H1 (cell line): ENCODE measurements at regions not wholly inside any gene's neighbourhood (a gene's known extent, or its start where the extent isn't known, plus 50 kb on each side); places are given as distances from the start of the nearest gene placed in this dataset.

Experiments used
- CTCF ChIA-PET: fragments of 300-600 bp; sonication (Branson Sonifier 250); formaldehyde crosslinking; loops from one replicate; lab custom pipeline; 2021; ENCODE audit not compliant: partially characterized antibody; lab: Charles Lee
- POLR2A ChIA-PET: fragments of 300-600 bp; sonication (Branson Sonifier 250); formaldehyde crosslinking; loops from one replicate; lab custom pipeline; 2021; ENCODE audit warnings: inconsistent platforms; ENCODE audit not compliant: partially characterized antibody; lab: Charles Lee
- DNase-seq, 2 experiments: peaks; one replicate each; pipeline versions ENCODE4 v3.0.0 to v3.0.0-alpha.2; 2010 to 2022; ENCODE audit warnings: low spot score in 2 of 2, low read depth in 1 of 2, mixed read lengths in 1 of 2
- FAIRE-seq: peaks from 2 replicates; lab custom pipeline; 2011; peaks lifted over from hg19 to GRCh38; lab: Jason Lieb, UNC
- H2AFZ ChIP-seq: 2 replicates; pipeline ENCODE4 v1.8.1; 2012; ENCODE audit warnings: low read length, inconsistent platforms
- H2AK5ac ChIP-seq: 2 replicates; pipeline ENCODE4 v1.6.1; 2013; ENCODE audit warnings: low read depth, low read length
- H2BK120ac ChIP-seq: replicated peaks from 2 replicates; pipeline ENCODE3; 2013; ENCODE audit warnings: low read depth, low read length, inconsistent platforms
- H2BK12ac ChIP-seq: 2 replicates; pipeline ENCODE4 v1.6.1; 2013; ENCODE audit warnings: low read depth, low read length
- H2BK15ac ChIP-seq: 2 replicates; pipeline ENCODE4 v1.6.1; 2013; ENCODE audit warnings: low read length
- H2BK20ac ChIP-seq: 2 replicates; pipeline ENCODE4 v1.6.1; 2013; ENCODE audit warnings: low read length
- H2BK5ac ChIP-seq: 2 replicates; pipeline ENCODE4 v1.6.1; 2013; ENCODE audit warnings: low read depth, low read length
- H3K14ac ChIP-seq: 2 replicates; pipeline ENCODE4 v1.6.1; 2013; ENCODE audit warnings: inconsistent platforms; ENCODE audit not compliant: insufficient read length
- H3K18ac ChIP-seq: 2 replicates; pipeline ENCODE4 v1.6.1; 2013; ENCODE audit warnings: low read length; ENCODE audit errors: extremely low read depth
- H3K23ac ChIP-seq: 2 replicates; pipeline ENCODE4 v1.6.1; 2013; ENCODE audit warnings: inconsistent platforms; ENCODE audit not compliant: insufficient read length
- H3K23me2 ChIP-seq: 2 replicates; pipeline ENCODE4 v1.6.1; 2013; ENCODE audit warnings: low read depth, low read length
- H3K27ac ChIP-seq: 2 replicates; pipeline ENCODE4 v1.6.1; 2011; ENCODE audit warnings: low read depth, low read length, inconsistent platforms
- H3K27me3 ChIP-seq, 4 experiments: replicated peaks in 1 of 4; 1 replicate in 1 of 4; 2 replicates in 3 of 4; pipeline versions ENCODE4 v1.6.1 to v1.8.1; 2011 to 2013; ENCODE audit warnings: low read length in 3 of 4, mild to moderate bottlenecking in 3 of 4, inconsistent platforms in 2 of 4, mixed read lengths in 2 of 4, moderate library complexity in 1 of 4; ENCODE audit not compliant: control insufficient read depth in 3 of 4, insufficient read depth in 3 of 4; ENCODE audit errors: extremely low read depth in 1 of 4
- H3K36me3 ChIP-seq, 4 experiments: 2 replicates each; pipeline versions ENCODE4 v1.6.1 to v1.8.1; 2011 to 2013; ENCODE audit warnings: mild to moderate bottlenecking in 4 of 4, low read length in 3 of 4, moderate library complexity in 2 of 4, control low read depth in 1 of 4, inconsistent platforms in 1 of 4; ENCODE audit not compliant: insufficient read depth in 4 of 4, control insufficient read depth in 2 of 4
- H3K4ac ChIP-seq: replicated peaks from 2 replicates; pipeline ENCODE3; 2013; ENCODE audit warnings: low read length, low read depth, mixed read lengths, inconsistent platforms; ENCODE audit not compliant: insufficient read length
- H3K4me1 ChIP-seq, 4 experiments: replicated peaks in 1 of 4; 1 replicate in 1 of 4; 2 replicates in 3 of 4; pipeline versions ENCODE4 v1.6.1 to v1.8.1; 2011 to 2013; ENCODE audit warnings: low read length in 3 of 4, inconsistent platforms in 2 of 4, mixed read lengths in 1 of 4; ENCODE audit not compliant: insufficient read depth in 4 of 4, control insufficient read depth in 3 of 4
- H3K4me2 ChIP-seq, 2 experiments: 2 replicates each; pipeline versions ENCODE4 v1.6.1 to v1.8.1; 2011 to 2013; ENCODE audit warnings: low read depth in 2 of 2, low read length in 2 of 2, control low read depth in 1 of 2, inconsistent platforms in 1 of 2, mild to moderate bottlenecking in 1 of 2; ENCODE audit not compliant: insufficient read depth in 1 of 2
- H3K4me3 ChIP-seq, 4 experiments: fragments of 200-600, 300-600 bp in 1 of 4; sonication (generic), shearing (Covaris generic), sonication (Bioruptor Twin) in 1 of 4; 2 replicates each; pipeline versions ENCODE4 v1.5.1 to v1.8.1; 2011 to 2016; ENCODE audit warnings: low read length in 4 of 4, low read depth in 3 of 4, control low read depth in 2 of 4, inconsistent platforms in 2 of 4, mild to moderate bottlenecking in 2 of 4, mixed read lengths in 1 of 4, moderate library complexity in 1 of 4; ENCODE audit not compliant: insufficient read depth in 2 of 4; ENCODE audit errors: extremely low read depth in 1 of 4
- H3K56ac ChIP-seq: replicated peaks from 2 replicates; pipeline ENCODE3; 2013; ENCODE audit warnings: low read depth, mild to moderate bottlenecking, mixed read lengths, low read length, inconsistent platforms; ENCODE audit not compliant: insufficient read length
- H3K79me1 ChIP-seq: 2 replicates; pipeline ENCODE4 v1.6.1; 2013; ENCODE audit warnings: low read depth, low read length, control low read depth
- H3K79me2 ChIP-seq, 2 experiments: 2 replicates each; pipeline versions ENCODE4 v1.6.1 to v1.8.1; 2012 to 2013; ENCODE audit warnings: low read length in 2 of 2, mild to moderate bottlenecking in 2 of 2, inconsistent platforms in 1 of 2; ENCODE audit not compliant: insufficient read depth in 2 of 2, control insufficient read depth in 1 of 2
- H3K9ac ChIP-seq, 4 experiments: replicated peaks in 1 of 4; 1 replicate in 1 of 4; 2 replicates in 3 of 4; pipeline versions ENCODE4 v1.6.1 to v1.8.1; 2011 to 2013; ENCODE audit warnings: low read depth in 3 of 4, low read length in 3 of 4, control low read depth in 2 of 4, mild to moderate bottlenecking in 2 of 4, moderate library complexity in 2 of 4, inconsistent platforms in 1 of 4; ENCODE audit errors: extremely low read depth in 1 of 4
- H3K9me3 ChIP-seq, 2 experiments: 2 replicates each; pipeline versions ENCODE4 v1.6.1 to v1.8.1; 2012 to 2013; ENCODE audit warnings: mild to moderate bottlenecking in 2 of 2, moderate library complexity in 2 of 2, control low read depth in 1 of 2, inconsistent platforms in 1 of 2, low read depth in 1 of 2, low read length in 1 of 2, mixed read lengths in 1 of 2; ENCODE audit not compliant: insufficient read depth in 2 of 2
- H4K20me1 ChIP-seq, 2 experiments: replicated peaks in 1 of 2; 2 replicates each; pipeline versions ENCODE3 to v1.8.1; 2011 to 2013; ENCODE audit warnings: inconsistent platforms in 2 of 2, low read length in 2 of 2, mild to moderate bottlenecking in 1 of 2; ENCODE audit not compliant: insufficient read depth in 2 of 2, control insufficient read depth in 1 of 2
- H4K5ac ChIP-seq: 2 replicates; pipeline ENCODE4 v1.6.1; 2013; ENCODE audit warnings: low read length, low read depth, mixed read lengths, inconsistent platforms; ENCODE audit not compliant: insufficient read length
- H4K8ac ChIP-seq: 2 replicates; pipeline ENCODE4 v1.8.0; 2013; ENCODE audit warnings: mild to moderate bottlenecking, moderate library complexity, low read length, inconsistent platforms; ENCODE audit not compliant: insufficient read depth; ENCODE audit errors: extremely low read depth
- H4K91ac ChIP-seq: replicated peaks from 2 replicates; pipeline ENCODE3; 2013; ENCODE audit warnings: low read length, mixed read lengths, inconsistent platforms; ENCODE audit not compliant: insufficient read length
- CBX8 ChIP-seq: fragments of 300-800, 300-1000 bp; sonication (generic); IDR thresholded peaks from 2 replicates; pipeline ENCODE4 v1.7.1; 2016; ENCODE audit warnings: low read depth, low read length, borderline replicate concordance
- CREB1 ChIP-seq: IDR thresholded peaks from 2 replicates; pipeline ENCODE4 v1.6.1; 2012; ENCODE audit warnings: inconsistent platforms
- EP300 ChIP-seq, 2 experiments: IDR thresholded peaks; 1 replicate in 1 of 2; 2 replicates in 1 of 2; pipeline ENCODE4 v1.6.1; 2011 to 2012; ENCODE audit warnings: low read depth in 2 of 2, low read length in 2 of 2, mild to moderate bottlenecking in 2 of 2, borderline replicate concordance in 1 of 2, inconsistent platforms in 1 of 2, moderate library complexity in 1 of 2
- FOSL1 ChIP-seq: IDR thresholded peaks from 2 replicates; pipeline ENCODE4 v1.6.1; 2011; ENCODE audit warnings: mild to moderate bottlenecking, low read depth, low read length, moderate library complexity; ENCODE audit not compliant: insufficient read depth
- GTF2F1 ChIP-seq: IDR thresholded peaks from 2 replicates; pipeline ENCODE4 v1.6.1; 2012; ENCODE audit warnings: low read depth, low read length, improper control_type of control experiment, borderline replicate concordance
- HDAC2 ChIP-seq, 2 experiments: fragments of 300-600 bp in 1 of 2; sonication (generic) in 1 of 2; IDR thresholded peaks; 2 replicates each; pipeline ENCODE4 v1.6.1; 2011 to 2012; ENCODE audit warnings: low read depth in 2 of 2, low read length in 2 of 2, mild to moderate bottlenecking in 2 of 2, moderate library complexity in 2 of 2, borderline replicate concordance in 1 of 2, inconsistent platforms in 1 of 2
- JUN ChIP-seq: IDR thresholded peaks from 2 replicates; pipeline ENCODE4 v1.6.1; 2011; ENCODE audit warnings: low read depth, mild to moderate bottlenecking, improper control_type of control experiment, low read length
- KDM5A ChIP-seq: fragments of 200-600 bp; IDR thresholded peaks from 2 replicates; pipeline ENCODE4 v1.7.1; 2012; ENCODE audit warnings: mild to moderate bottlenecking, low read length, inconsistent platforms, mixed read lengths
- NANOG ChIP-seq: IDR thresholded peaks from 2 replicates; pipeline ENCODE4 v1.6.1; 2011; ENCODE audit warnings: low read length, low read depth, mild to moderate bottlenecking, inconsistent platforms; ENCODE audit not compliant: insufficient read depth, poor library complexity, severe bottlenecking
- POLR2AphosphoS5 ChIP-seq: IDR thresholded peaks from 2 replicates; pipeline ENCODE4 v1.6.1; 2011; ENCODE audit warnings: low read depth, low read length
- SIN3A ChIP-seq, 2 experiments: IDR thresholded peaks in 1 of 2; conservative IDR thresholded peaks in 1 of 2; 2 replicates each; pipeline ENCODE4 v1.6.1; 2011 to 2012; ENCODE audit warnings: low read length in 2 of 2, improper control_type of control experiment in 1 of 2, low read depth in 1 of 2, mild to moderate bottlenecking in 1 of 2
- SP2 ChIP-seq: IDR thresholded peaks from 2 replicates; pipeline ENCODE4 v1.6.1; 2012; ENCODE audit warnings: mild to moderate bottlenecking, low read length, inconsistent platforms
- TEAD4 ChIP-seq: IDR thresholded peaks from 2 replicates; pipeline ENCODE4 v1.6.1; 2012; ENCODE audit warnings: low read depth, low read length, inconsistent platforms, mixed read lengths
- ZNF274 ChIP-seq: IDR thresholded peaks from 2 replicates; pipeline ENCODE4 v1.7.0; 2012; ENCODE audit warnings: low read length, borderline replicate concordance; ENCODE audit errors: extremely low read depth
- WGBS, 2 experiments: shearing (Covaris generic) in 1 of 2; methylation state at CpG; one replicate each; pipeline versions ENCODE4 v1.1.6 to v1.1.7; 2013 to 2015; ENCODE audit warnings: low lambda C conversion rate in 2 of 2, mixed read lengths in 2 of 2, inconsistent platforms in 1 of 2, low coverage in 1 of 2, missing lambda C conversion rate in 1 of 2; ENCODE audit not compliant: insufficient replicate concordance in 2 of 2, insufficient coverage in 1 of 2, insufficient read length in 1 of 2; ENCODE audit errors: extremely low coverage in 1 of 2, missing lambda C conversion rate in 1 of 2; 5-methylcytosine and 5-hydroxymethylcytosine counted together

DNA sequence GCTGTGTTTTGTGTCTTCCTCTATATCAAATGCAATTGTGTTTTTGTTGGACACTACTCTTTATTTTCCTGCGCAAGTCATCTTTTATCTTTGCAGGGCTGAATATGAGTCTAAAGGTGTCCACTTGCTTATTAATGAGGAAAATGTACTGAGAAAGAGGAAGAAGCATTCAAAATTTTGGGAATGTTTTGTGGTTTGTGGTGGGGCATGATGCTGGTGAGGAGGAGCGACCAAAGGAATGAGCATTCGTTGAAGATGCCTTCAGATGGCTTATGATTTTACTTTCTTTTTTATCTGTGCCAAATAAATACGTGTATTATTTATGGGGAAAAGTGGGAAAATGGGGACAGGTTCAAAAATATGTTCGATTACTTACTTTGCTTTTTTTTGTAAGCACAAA lies 63.9 kb upstream of the SMIM21 start:
- no peaks in the 10 kb centered on the region for H3K27me3 ChIP-seq
- no peak overlapping the region for H3K4me2 ChIP-seq
- WGBS, 2 experiments: 92% methylated on average over 5 of the region's 5 CpGs; no CpG with 5 or more reads in 1 of the 2 experiments
- H3K79me1 ChIP-seq: no peaks in the 10 kb centered on the region
- CTCF ChIA-PET: no interaction called here
- H2BK120ac ChIP-seq: no peak overlapping the region
- H3K23ac ChIP-seq: no peak overlapping the region
- no peak overlapping the region for H4K5ac ChIP-seq
- no peaks in the 10 kb centered on the region; a peak in 1 of 8 replicates for H3K36me3 ChIP-seq
- H3K14ac ChIP-seq: no peak overlapping the region
- H4K20me1 ChIP-seq: no peaks in the 10 kb centered on the region
- H2AFZ ChIP-seq: no peak overlapping the region
- no peak overlapping the region for H4K91ac ChIP-seq
- H3K18ac ChIP-seq: no peak overlapping the region
- FAIRE-seq: no peak
- no peak overlapping the region for H4K8ac ChIP-seq
- H3K4me3 ChIP-seq: no peak overlapping the region
- H3K23me2 ChIP-seq: no peaks in the 10 kb centered on the region
- H3K9ac ChIP-seq: no peak overlapping the region
- H2BK20ac ChIP-seq: no peak overlapping the region
- POLR2A ChIA-PET: no interaction called here
- no peaks in the 10 kb centered on the region for H3K79me2 ChIP-seq
- H3K4me1 ChIP-seq: peaks cover 0 to 3% (median 0%) of the 10 kb centered on the region in 4 experiments; a peak in 1 of 7 replicates
- DNase-seq: no peak
- H3K9me3 ChIP-seq: no peaks in the 10 kb centered on the region
- no peak overlapping the region for H2BK15ac ChIP-seq
- H3K4ac ChIP-seq: no peak overlapping the region
- H3K27ac ChIP-seq: no peak overlapping the region
- H2AK5ac ChIP-seq: no peak overlapping the region
- no peak overlapping the region for H2BK5ac ChIP-seq
- H2BK12ac ChIP-seq: no peak overlapping the region
- no peak overlapping the region for H3K56ac ChIP-seq
- no peak for TF ChIP-seq SP2
- TF ChIP-seq GTF2F1: no peak
- TF ChIP-seq HDAC2 (IDR thresholded peaks at IDR 0.05; ENCODE audit: borderline replicate concordance in 1 of 2, low read depth in 2 of 2, low read length in 2 of 2): no peak
- TF ChIP-seq FOSL1: no peak
- TF ChIP-seq JUN: no peak
- TF ChIP-seq TEAD4: no peak
- no peak for TF ChIP-seq CBX8
- TF ChIP-seq KDM5A: no peak
- no peak for TF ChIP-seq NANOG
- no peak for TF ChIP-seq SIN3A (conservative IDR thresholded peaks at IDR 0.05 in 1 of 2, IDR thresholded peaks at IDR 0.05 in 1 of 2; ENCODE audit: low read depth in 1 of 2, low read length in 2 of 2)
- no peak for TF ChIP-seq EP300 (IDR thresholded peaks at IDR 0.05; ENCODE audit: borderline replicate concordance in 1 of 2, low read depth in 2 of 2, low read length in 2 of 2)
- no peak for TF ChIP-seq POLR2AphosphoS5
- no peak for TF ChIP-seq CREB1
- no peak for TF ChIP-seq ZNF274
